ENCODE measurements at regions not wholly inside any gene's neighbourhood (a gene's known extent, or its start where the extent isn't known, plus 50 kb on each side); places are given as distances from the start of the nearest gene placed in this dataset.

GRCh38 chr13:109500146-109500773 lies 286.1 kb downstream of the IRS2 start:
- DNase-seq: no peak

DNA sequence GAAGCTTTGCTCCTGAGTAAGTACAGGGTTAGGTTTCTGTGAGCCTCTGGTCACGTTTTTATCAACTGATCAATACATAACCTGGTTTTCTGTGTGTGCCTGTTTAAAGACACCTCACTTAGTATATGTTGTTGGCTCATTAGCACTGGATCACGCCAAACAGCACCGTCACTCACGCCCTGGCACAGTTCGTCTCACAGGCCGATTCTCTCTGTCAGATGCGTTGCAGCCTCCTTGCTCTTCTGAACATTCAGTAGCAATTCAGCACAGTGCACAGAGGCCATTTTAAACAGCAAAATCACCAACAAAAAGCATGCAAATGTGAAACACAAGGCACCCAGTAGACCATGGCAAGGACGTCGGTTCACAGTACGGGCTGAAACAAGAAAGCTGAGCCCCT lies 288.5 kb downstream of the IRS2 start:
- no peak for DNase-seq

DNA sequence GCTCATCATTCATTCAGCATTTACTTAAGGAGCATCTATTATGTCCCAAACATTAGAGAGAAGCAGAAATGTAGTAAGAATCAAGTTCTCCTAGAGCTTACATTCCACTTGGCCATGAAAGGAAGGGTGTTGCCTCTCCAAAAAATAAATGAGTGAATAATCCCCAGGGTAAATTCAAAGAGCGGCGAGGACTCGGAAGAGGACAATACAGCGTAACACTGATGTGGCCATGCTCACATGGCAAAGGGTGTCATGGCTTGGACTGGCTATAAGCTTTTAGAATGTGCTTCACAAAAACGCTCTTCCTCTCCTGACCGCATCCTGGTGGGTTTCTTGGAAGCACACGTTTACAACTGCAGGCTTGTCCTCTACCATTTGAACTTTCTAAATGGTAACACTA lies 290.2 kb downstream of the IRS2 start:
- DNase-seq: no peak

DNA sequence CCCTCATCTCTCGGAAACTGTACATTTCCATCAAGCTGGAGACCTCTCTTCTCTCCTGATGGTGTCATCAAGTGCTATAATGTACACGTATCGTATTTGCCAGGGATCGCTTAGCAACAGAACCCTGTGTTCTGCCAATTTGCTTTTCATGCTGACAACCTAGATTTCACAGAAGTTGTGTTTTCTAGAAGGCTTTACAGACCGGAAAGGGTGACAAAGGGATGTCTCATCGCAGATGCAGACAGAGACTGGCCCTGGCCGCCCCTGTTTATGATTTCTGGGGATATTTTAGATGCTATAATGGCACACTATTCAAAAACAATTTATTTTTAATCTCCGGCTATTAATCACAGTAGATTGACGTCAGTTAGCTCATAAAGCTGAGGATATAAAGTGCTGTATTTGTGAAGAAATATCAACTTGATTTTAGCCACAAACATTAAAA lies 291.4 kb downstream of the IRS2 start:
- no peak for DNase-seq

GRCh38 chr13:109485136-109485794 lies 301.1 kb downstream of the IRS2 start:
- DNase-seq: no peak

GRCh38 chr13:109483284-109483683 lies 303.1 kb downstream of the IRS2 start:
- no peak for DNase-seq

GRCh38 chr13:109481040-109481439 lies 305.3 kb downstream of the IRS2 start:
- no peak for DNase-seq

DNA sequence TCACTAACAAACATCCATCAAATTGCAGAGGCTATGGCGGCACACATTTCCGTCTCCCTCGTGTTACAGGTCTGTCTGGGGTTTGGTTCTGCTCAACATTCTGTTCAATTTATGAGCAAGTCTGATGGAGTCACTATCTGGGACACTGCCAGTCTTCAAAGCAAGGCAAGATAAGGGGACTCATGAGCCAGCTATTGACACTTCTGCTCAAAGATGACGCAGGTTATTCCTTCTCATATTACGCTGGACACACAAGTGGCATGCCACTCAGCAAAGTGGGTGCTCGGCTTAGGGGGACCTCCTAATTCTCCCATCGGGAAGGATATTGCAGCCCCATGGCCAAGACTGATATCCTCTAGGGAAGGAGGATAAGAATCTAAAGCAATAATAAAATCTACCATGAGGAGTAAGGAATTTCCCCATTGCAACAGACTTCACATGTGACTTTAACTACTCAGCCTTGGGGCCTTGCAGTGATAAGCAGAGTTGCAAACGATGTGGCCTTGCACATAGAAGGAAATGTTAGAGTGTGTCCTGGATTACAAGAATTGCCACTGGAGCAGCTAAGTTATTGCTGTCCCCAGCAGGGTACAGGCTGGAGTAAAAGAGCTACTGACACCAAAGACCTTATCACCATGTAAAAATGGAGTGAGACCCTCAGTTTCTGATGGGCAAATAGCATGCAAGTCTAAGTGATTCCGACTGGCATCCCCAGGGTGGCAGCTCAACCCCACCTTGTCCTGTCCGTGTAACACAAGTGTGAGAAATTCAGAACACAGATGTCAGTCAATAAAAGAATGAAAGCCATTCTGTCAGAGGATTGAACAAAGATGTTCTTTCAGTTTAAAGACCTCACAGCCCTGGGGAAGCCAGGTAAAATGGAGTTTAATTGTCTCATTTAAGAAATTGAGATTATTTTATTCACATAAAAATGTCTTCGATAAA lies 306.1 kb downstream of the IRS2 start:
- no peak for DNase-seq

DNA sequence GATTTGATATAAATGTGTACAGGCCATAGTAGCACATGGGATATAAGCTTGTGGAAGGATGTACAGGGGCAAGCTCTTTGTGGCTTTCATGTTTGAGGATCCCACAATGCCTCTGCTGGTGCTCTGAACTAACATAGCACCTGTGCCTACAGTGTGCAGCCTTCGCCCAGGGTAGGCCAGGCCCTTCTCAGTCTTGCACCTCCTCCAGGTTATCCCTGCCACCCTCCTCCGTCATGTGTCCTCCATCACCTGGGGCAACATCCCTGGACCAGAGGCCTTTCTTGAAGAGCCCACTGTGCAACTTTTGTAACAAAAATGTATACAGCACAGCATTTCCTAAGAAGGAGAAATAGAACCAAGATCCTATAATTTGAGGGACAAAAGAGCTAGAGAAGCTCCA lies 306.8 kb downstream of the IRS2 start:
- no peak for DNase-seq

DNA sequence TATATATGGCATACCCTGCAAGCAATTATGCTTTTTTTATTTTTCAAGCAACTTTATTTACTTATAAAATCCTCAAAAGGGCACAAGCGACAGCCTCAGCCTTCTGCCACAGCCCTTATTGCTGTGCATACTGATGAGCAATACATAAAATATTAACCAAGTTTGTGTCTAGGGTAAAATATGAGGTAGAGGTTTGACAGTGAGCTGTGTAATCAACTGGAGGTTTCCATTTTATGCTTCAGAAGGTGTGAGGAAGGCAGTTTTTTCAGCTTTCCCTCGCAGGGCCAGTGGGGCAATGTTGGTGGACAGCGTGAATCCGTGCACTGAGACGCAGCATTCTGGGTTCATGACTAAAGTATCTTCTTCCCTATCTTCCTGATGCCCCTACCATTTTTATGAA lies 310.4 kb downstream of the IRS2 start:
- no peak for DNase-seq

DNA sequence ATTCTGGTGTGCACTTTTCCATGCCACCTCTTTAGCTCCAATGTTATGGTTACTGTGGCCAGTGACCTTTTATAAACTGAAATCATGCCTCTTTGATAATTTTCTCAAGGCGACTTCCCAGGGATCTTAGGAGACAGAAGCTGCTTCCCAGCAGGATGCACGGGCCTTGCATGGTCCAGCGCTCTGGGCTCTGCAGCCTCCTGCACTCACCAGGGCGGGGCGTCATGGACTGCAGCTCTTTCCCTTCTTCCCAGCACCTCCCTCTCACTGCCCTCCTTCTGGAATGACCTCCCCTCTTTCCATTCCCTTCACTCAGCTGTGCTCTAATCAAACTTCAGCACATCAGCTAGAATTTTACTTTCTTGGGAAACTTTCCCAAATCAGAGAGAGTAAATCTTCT lies 318.3 kb downstream of the IRS2 start:
- no peak for DNase-seq

DNA sequence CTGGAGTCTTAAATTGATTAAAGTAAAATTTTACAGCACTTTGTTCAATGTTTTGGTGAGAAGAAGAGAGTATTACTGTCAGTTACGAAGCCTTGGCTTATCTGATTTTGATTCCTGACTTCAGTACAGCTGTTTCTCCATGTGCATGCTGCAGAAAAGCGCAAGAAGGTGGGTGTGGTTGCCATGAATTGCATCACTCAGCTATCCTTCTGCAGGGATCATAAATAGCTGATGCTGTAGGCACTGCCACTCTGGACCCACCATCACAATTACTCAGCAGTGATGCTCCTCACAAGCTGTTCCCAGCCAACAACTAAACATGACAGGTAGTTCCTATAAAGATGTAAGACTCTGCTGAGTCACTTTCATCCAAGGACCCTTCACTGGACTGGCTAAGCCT lies 321.2 kb downstream of the IRS2 start:
- DNase-seq: no peak

DNA sequence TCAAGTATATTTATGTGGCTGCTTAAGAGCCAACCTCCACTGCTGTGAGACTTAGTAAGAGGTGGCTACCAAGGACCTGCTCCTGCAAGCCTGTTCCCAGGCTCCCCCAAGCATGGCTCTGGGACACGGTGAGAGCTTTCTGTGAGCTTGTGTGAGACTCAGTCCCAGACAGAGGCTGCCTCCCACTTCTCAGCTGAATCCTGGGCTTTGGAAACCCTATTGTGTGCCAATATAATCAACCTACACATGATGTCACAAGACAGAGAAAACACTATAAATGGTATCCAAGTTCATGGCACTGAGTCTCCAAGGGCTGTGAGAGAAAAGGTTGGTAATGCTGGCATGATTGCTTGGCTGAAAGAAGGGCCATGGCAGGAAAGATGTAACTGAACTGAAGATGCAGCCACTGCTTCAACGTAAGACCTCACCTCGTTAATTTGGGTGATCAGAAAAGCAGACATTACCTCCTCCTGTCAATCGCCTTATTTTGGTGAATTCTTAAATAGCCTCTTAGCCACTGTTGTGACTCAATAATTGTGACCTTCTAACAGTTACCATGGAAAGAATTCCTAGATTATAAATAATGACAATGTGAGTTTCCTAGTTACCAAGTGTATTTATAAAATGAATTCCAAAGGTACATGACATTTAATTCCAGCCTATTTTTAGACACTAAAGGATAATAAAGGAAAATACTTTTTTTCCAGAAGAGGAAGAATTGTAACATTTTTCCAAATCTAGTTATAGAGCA lies 332.0 kb downstream of the IRS2 start:
- no peak for DNase-seq

GRCh38 chr13:109451726-109452125 lies 334.7 kb downstream of the IRS2 start:
- no peak for DNase-seq

DNA sequence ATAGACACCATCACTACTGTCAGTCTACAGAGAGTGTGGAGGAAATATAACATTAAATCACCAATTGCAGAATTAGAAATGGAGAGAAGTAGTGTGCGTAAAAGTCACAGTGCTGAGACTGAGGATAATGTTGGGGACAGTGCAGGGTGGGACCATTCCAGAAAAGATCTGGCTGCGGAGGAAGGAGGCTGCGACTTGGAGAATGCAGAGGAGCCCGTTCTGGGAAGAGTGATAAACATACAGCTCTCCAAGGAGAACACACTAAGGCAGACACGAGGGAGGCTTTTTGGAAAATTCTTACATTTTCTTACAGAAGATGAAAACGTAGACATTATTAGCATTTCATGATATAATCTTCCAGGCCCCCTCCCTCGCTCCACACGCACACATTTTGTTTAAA lies 337.8 kb downstream of the IRS2 start:
- DNase-seq: no peak

- DNase-seq: no peak
These were observed 338.7 kb downstream of the IRS2 start for GRCh38 chr13:109447667-109448066.

GRCh38 chr13:109440320-109440719 lies 346.1 kb downstream of the IRS2 start:
- no peak for DNase-seq

DNA sequence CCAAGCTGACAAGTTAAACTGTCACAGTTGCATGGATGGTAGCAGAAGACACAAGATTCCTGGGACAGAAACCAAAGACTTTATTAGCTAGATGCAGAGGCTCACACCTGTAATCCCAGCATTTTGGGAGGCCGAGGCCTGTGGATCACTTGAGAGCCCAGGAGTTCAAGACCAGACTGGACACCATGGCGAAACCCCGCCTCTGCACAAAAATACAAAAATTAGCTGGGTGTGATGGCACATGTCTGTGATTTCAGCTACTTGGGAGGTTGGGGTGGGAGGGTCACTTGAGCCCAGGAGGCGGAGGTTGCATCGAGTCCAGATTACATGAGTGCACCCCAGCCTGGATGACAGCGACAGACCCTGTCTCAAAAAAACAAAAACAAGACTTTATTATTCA lies 346.6 kb downstream of the IRS2 start:
- no peak for DNase-seq

- no peak for DNase-seq
These were observed 349.5 kb downstream of the IRS2 start for GRCh38 chr13:109436841-109437240.

- DNase-seq: no peak
These were observed 350.2 kb downstream of the IRS2 start for GRCh38 chr13:109436055-109436622.

DNA sequence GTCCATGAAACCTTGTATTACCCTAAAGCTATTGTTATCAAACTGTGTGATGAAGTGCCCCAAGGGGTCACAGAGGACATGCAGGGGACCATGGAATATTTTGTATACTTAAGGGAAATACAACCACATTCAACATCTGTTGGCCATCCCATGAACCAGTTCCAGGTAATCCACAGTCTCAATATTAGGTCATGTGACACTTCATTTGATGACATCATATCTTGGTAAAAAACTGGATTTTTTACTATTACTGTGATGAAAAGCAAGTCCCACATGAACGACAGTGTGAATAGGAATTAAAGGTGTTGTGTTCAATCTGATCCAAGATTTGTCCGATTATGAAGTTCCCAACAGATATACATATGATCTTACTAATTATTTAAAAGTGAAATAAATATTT lies 355.2 kb downstream of the IRS2 start:
- DNase-seq: no peak

GRCh38 chr13:109428146-109428545 lies 358.2 kb downstream of the IRS2 start:
- DNase-seq: no peak

GRCh38 chr13:109427695-109428094 lies 358.7 kb downstream of the IRS2 start:
- no peak for DNase-seq

Measured in T-helper 9 cell (primary cell).